Astrocyte (in vitro differentiated cells and primary cell): ENCODE measurements at regions not wholly inside any gene's neighbourhood (a gene's known extent, or its start where the extent isn't known, plus 50 kb on each side); places are given as distances from the start of the nearest gene placed in this dataset.

Source experiments
- DNase-seq: peaks from one replicate; pipeline ENCODE4 v3.0.0-alpha.2; 2010; ENCODE audit warnings: low read depth
- FAIRE-seq: peaks from 2 replicates; lab custom pipeline; 2011; peaks lifted over from hg19 to GRCh38; lab: Jason Lieb, UNC
- H2AFZ ChIP-seq: 2 replicates; pipeline ENCODE4 v1.6.0; 2012; ENCODE audit warnings: low read depth, low read length, inconsistent platforms
- H3K27ac ChIP-seq: 2 replicates; pipeline ENCODE4 v1.5.1; 2011; ENCODE audit warnings: low read depth, low read length, inconsistent platforms
- H3K27me3 ChIP-seq: 2 replicates; pipeline ENCODE4 v1.6.0; 2011; ENCODE audit warnings: low read length, inconsistent platforms; ENCODE audit not compliant: insufficient read depth
- H3K36me3 ChIP-seq: 2 replicates; pipeline ENCODE4 v1.5.1; 2011; ENCODE audit warnings: low read length, inconsistent platforms; ENCODE audit not compliant: insufficient read depth
- H3K4me1 ChIP-seq: 2 replicates; pipeline ENCODE4 v1.5.1; 2011; ENCODE audit warnings: low read length, inconsistent platforms; ENCODE audit not compliant: insufficient read depth
- H3K4me2 ChIP-seq: 2 replicates; pipeline ENCODE4 v1.6.0; 2012; ENCODE audit warnings: low read length, inconsistent platforms
- H3K4me3 ChIP-seq: 2 replicates; pipeline ENCODE4 v1.5.1; 2011; ENCODE audit warnings: low read depth, mild to moderate bottlenecking, low read length, inconsistent platforms; ENCODE audit not compliant: insufficient read depth
- H3K79me2 ChIP-seq: 2 replicates; pipeline ENCODE4 v1.6.0; 2012; ENCODE audit warnings: mild to moderate bottlenecking, low read length, inconsistent platforms; ENCODE audit not compliant: insufficient read depth
- H3K9ac ChIP-seq: 2 replicates; pipeline ENCODE4 v1.6.0; 2012; ENCODE audit warnings: mild to moderate bottlenecking, low read length, inconsistent platforms
- H3K9me3 ChIP-seq: 2 replicates; pipeline ENCODE4 v1.5.1; 2012; ENCODE audit warnings: low read depth, mild to moderate bottlenecking, low read length, inconsistent platforms; ENCODE audit not compliant: insufficient read depth
- H4K20me1 ChIP-seq: 2 replicates; pipeline ENCODE4 v1.6.0; 2012; ENCODE audit warnings: low read length, inconsistent platforms; ENCODE audit not compliant: insufficient read depth
- H3K27ac Mint-ChIP-seq: one replicate; pipeline ENCODE4 v1.8.0; 2021; ENCODE audit warnings: mild to moderate bottlenecking, mixed read lengths; ENCODE audit not compliant: unreplicated experiment
- H3K27me3 Mint-ChIP-seq: one replicate; pipeline ENCODE4 v1.8.0; 2021; ENCODE audit warnings: low read depth, mixed read lengths; ENCODE audit not compliant: unreplicated experiment
- H3K36me3 Mint-ChIP-seq: one replicate; pipeline ENCODE4 v1.8.0; 2021; ENCODE audit warnings: low read depth, mixed read lengths; ENCODE audit not compliant: unreplicated experiment
- H3K4me1 Mint-ChIP-seq: one replicate; pipeline ENCODE4 v1.8.0; 2021; ENCODE audit warnings: low read depth, mixed read lengths; ENCODE audit not compliant: unreplicated experiment
- H3K4me3 Mint-ChIP-seq: one replicate; pipeline ENCODE4 v1.8.0; 2021; ENCODE audit warnings: mild to moderate bottlenecking, moderate library complexity, mixed read lengths; ENCODE audit not compliant: unreplicated experiment
- H3K9me3 Mint-ChIP-seq: one replicate; pipeline ENCODE4 v1.8.0; 2021; ENCODE audit warnings: mild to moderate bottlenecking, mixed read lengths; ENCODE audit not compliant: unreplicated experiment
- CTCF ChIP-seq: IDR thresholded peaks from 2 replicates; pipeline ENCODE4 v1.5.1; 2011; ENCODE audit warnings: low read depth, mild to moderate bottlenecking, inconsistent platforms, low read length, moderate library complexity; ENCODE audit not compliant: insufficient read depth
- EZH2 ChIP-seq: IDR thresholded peaks from 2 replicates; pipeline ENCODE4 v1.6.1; 2012; ENCODE audit warnings: mild to moderate bottlenecking, low read length, inconsistent platforms; ENCODE audit not compliant: insufficient read depth

- H3K4me2 ChIP-seq: no peak overlapping the region
- Mint-ChIP-seq H3K9me3 (peaks cover 3% of the 10 kb centered on the region), H3K4me3 (no peak overlapping the region), H3K36me3 (no peaks in the 10 kb centered on the region), H3K4me1 (no peaks in the 10 kb centered on the region), H3K27me3 (peaks cover 4% of the 10 kb centered on the region), H3K27ac (no peak overlapping the region)
- TF ChIP-seq CTCF: no peak
- no peak for TF ChIP-seq EZH2
- no peaks in the 10 kb centered on the region for H3K79me2 ChIP-seq
- H4K20me1 ChIP-seq: no peaks in the 10 kb centered on the region
- H3K4me3 ChIP-seq: no peak overlapping the region
- no peaks in the 10 kb centered on the region for H3K27me3 ChIP-seq
- H3K9me3 ChIP-seq: no peaks in the 10 kb centered on the region
- H3K4me1 ChIP-seq: no peaks in the 10 kb centered on the region
- no peaks in the 10 kb centered on the region for H3K36me3 ChIP-seq
- no peak overlapping the region for H2AFZ ChIP-seq
- DNase-seq (no peak), FAIRE-seq (no peak)
- no peak overlapping the region for H3K9ac ChIP-seq
- no peak overlapping the region for H3K27ac ChIP-seq
Observed at GRCh38 chr10:111556666-111557065, 479.8 kb downstream of the ADRA2A start.

- Histone ChIP-seq H2AFZ (no peak overlapping the region), H3K4me3 (no peak overlapping the region), H3K79me2 (no peaks in the 10 kb centered on the region), H3K4me2 (no peak overlapping the region), H3K9me3 (no peaks in the 10 kb centered on the region), H4K20me1 (no peaks in the 10 kb centered on the region), H3K36me3 (no peaks in the 10 kb centered on the region), H3K9ac (no peak overlapping the region), H3K27ac (no peak overlapping the region), H3K27me3 (no peaks in the 10 kb centered on the region), H3K4me1 (no peaks in the 10 kb centered on the region)
- no peak overlapping the region for H3K4me3 Mint-ChIP-seq
- H3K9me3 Mint-ChIP-seq: peaks cover 3% of the 10 kb centered on the region
- no peak overlapping the region for H3K27ac Mint-ChIP-seq
- FAIRE-seq: no peak
- H3K4me1 Mint-ChIP-seq: no peaks in the 10 kb centered on the region
- H3K27me3 Mint-ChIP-seq: peaks cover 4% of the 10 kb centered on the region
- no peak for DNase-seq
- no peaks in the 10 kb centered on the region for H3K36me3 Mint-ChIP-seq
- TF ChIP-seq EZH2: no peak
- TF ChIP-seq CTCF: no peak
Observed at GRCh38 chr10:111558211-111558610, 481.4 kb downstream of the ADRA2A start.

- Histone ChIP-seq H3K36me3 (no peaks in the 10 kb centered on the region), H3K4me3 (no peak overlapping the region), H3K27ac (no peak overlapping the region), H3K4me2 (no peak overlapping the region), H3K27me3 (no peaks in the 10 kb centered on the region), H3K9ac (no peak overlapping the region), H3K79me2 (no peaks in the 10 kb centered on the region), H4K20me1 (no peaks in the 10 kb centered on the region), H2AFZ (no peak overlapping the region), H3K9me3 (no peaks in the 10 kb centered on the region), H3K4me1 (no peaks in the 10 kb centered on the region)
- Mint-ChIP-seq H3K4me1 (no peaks in the 10 kb centered on the region), H3K27me3 (peaks cover 2% of the 10 kb centered on the region), H3K27ac (no peak overlapping the region), H3K36me3 (no peaks in the 10 kb centered on the region), H3K4me3 (no peak overlapping the region), H3K9me3 (peaks cover 3% of the 10 kb centered on the region)
- TF ChIP-seq CTCF: no peak
- no peak for TF ChIP-seq EZH2
- DNase-seq (no peak), FAIRE-seq (no peak)
Observed at GRCh38 chr10:111560027-111560426, 483.2 kb downstream of the ADRA2A start.
